Transverse colon (tissue), 4 donors: ENCODE measurements at regions not wholly inside any gene's neighbourhood (a gene's known extent, or its start where the extent isn't known, plus 50 kb on each side); places are given as distances from the start of the nearest gene placed in this dataset.

Experiments
- DNase-seq: peaks from one replicate; pipeline ENCODE4 v3.0.0-alpha.2; 2019
- H3K27ac ChIP-seq, 4 donors: fragments of 200-600 bp; sonication (generic); 2 replicates each; pipeline ENCODE4 v1.5.1; 2016 to 2018; ENCODE audit warnings: inconsistent platforms in 4 of 4
- H3K27me3 ChIP-seq: fragments of 200-600 bp; sonication (generic); 2 replicates; pipeline ENCODE4 v1.5.1; 2017; ENCODE audit warnings: inconsistent platforms
- H3K36me3 ChIP-seq, 4 donors: fragments of 200-600 bp; sonication (generic); 2 replicates each; pipeline ENCODE4 v1.5.1; 2017 to 2019; ENCODE audit warnings: inconsistent platforms in 4 of 4
- H3K4me1 ChIP-seq, 4 donors: fragments of 200-600 bp; sonication (generic); 2 replicates each; pipeline ENCODE4 v1.5.1; 2017 to 2020; ENCODE audit warnings: inconsistent platforms in 4 of 4
- H3K4me3 ChIP-seq, 4 donors: fragments of 200-600 bp; sonication (generic); 1 replicate in 1 of 4; 2 replicates in 3 of 4; pipeline versions ENCODE4 v1.5.1 to v1.6.1; 2017 to 2019; ENCODE audit warnings: inconsistent platforms in 4 of 4
- H3K9me3 ChIP-seq, 2 donors: fragments of 200-600 bp; sonication (generic); 2 replicates each; pipeline ENCODE4 v1.5.1; 2017 to 2019; ENCODE audit warnings: inconsistent platforms in 2 of 2
- EP300 ChIP-seq: sonication (generic); formaldehyde crosslinking; IDR thresholded peaks from one replicate; pipeline ENCODE4 v1.6.1; 2017; ENCODE audit warnings: antibody characterized with exemption, low read depth
- POLR2A ChIP-seq: fragments of 450-650 bp; IDR thresholded peaks from one replicate; pipeline ENCODE4 v1.6.1; 2016; ENCODE audit warnings: antibody characterized with exemption, mild to moderate bottlenecking, moderate library complexity
- POLR2AphosphoS5 ChIP-seq, 3 donors: sonication (generic); formaldehyde crosslinking; IDR thresholded peaks; one replicate each; pipeline ENCODE4 v1.6.1; 2016; ENCODE audit warnings: antibody characterized with exemption in 3 of 3
- WGBS, 2 donors: methylation state at CpG; one replicate each; pipeline ENCODE4 v1.1.5; 2018; ENCODE audit warnings: low coverage in 1 of 2; 5-methylcytosine and 5-hydroxymethylcytosine counted together
- in situ Hi-C, 4 donors: fragments of 200-750 bp; cut with MboI; loops; one replicate each; pipeline versions ENCODE4 v1.15.0 to v1.15.1; 2017; ENCODE audit warnings: low sequenced_read_pairs in 3 of 4, low pct_ligation_motif_present in 1 of 4, low pct_unique_long_range_greater_than_20kb in 1 of 4
- intact Hi-C: fragments of 100-400 bp; cut with DNase I; formaldehyde crosslinking; loops from one replicate; pipeline ENCODE4 v1.15.1; 2023; ENCODE audit warnings: low total_unique reads
- TF ChIP-seq, protein P1 (sequence below), 5 experiments: fragments of 200-600 bp in 3 of 5; fragments of 450-650 bp in 2 of 5; sonication (generic) in 3 of 5; IDR thresholded peaks; 1 replicate in 2 of 5; 2 replicates in 3 of 5; pipeline ENCODE4 v1.5.1; 2016 to 2017; ENCODE audit warnings: antibody characterized with exemption in 5 of 5, inconsistent platforms in 3 of 5, mild to moderate bottlenecking in 2 of 5, moderate library complexity in 1 of 5

DNA sequence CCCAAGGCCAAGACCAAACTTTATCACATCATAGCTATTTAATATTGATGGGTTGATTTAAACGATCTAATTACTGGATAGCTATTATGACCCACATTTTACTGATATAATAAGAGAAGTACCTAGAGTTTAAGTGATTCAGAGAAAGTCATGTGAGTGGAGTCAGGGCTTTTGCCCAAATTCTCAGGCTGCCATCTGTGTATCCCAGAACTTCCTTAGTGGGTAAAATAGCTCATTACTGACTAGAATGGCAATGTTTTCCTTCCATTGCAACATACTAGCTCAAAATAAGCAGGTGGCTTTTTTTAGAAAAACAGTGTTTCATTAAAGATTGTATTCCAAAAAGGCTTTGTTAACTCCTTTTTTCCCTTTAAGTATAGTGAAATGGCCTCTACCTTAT lies 113.9 kb upstream of the MAF start:
- no peak overlapping the region for H3K4me3 ChIP-seq
- no peak for DNase-seq
- in situ Hi-C loops: no loop called here
- TF ChIP-seq POLR2AphosphoS5 (IDR thresholded peaks at IDR 0.05): no peak
- TF ChIP-seq, protein P1, sequence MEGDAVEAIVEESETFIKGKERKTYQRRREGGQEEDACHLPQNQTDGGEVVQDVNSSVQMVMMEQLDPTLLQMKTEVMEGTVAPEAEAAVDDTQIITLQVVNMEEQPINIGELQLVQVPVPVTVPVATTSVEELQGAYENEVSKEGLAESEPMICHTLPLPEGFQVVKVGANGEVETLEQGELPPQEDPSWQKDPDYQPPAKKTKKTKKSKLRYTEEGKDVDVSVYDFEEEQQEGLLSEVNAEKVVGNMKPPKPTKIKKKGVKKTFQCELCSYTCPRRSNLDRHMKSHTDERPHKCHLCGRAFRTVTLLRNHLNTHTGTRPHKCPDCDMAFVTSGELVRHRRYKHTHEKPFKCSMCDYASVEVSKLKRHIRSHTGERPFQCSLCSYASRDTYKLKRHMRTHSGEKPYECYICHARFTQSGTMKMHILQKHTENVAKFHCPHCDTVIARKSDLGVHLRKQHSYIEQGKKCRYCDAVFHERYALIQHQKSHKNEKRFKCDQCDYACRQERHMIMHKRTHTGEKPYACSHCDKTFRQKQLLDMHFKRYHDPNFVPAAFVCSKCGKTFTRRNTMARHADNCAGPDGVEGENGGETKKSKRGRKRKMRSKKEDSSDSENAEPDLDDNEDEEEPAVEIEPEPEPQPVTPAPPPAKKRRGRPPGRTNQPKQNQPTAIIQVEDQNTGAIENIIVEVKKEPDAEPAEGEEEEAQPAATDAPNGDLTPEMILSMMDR (IDR thresholded peaks at IDR 0.05): no peak
- no peak for TF ChIP-seq EP300
- TF ChIP-seq POLR2A: no peak
- no peaks in the 10 kb centered on the region for H3K9me3 ChIP-seq
- intact Hi-C loops: no loop called here
- H3K36me3 ChIP-seq: no peaks in the 10 kb centered on the region
- 84 to 93% methylated on average over 1 of the region's 1 CpG for WGBS, 2 donors
- no peak overlapping the region for H3K27ac ChIP-seq
- no peaks in the 10 kb centered on the region for H3K27me3 ChIP-seq
- H3K4me1 ChIP-seq: peaks cover 0 to 21% (median 2%) of the 10 kb centered on the region in 4 donors

DNA sequence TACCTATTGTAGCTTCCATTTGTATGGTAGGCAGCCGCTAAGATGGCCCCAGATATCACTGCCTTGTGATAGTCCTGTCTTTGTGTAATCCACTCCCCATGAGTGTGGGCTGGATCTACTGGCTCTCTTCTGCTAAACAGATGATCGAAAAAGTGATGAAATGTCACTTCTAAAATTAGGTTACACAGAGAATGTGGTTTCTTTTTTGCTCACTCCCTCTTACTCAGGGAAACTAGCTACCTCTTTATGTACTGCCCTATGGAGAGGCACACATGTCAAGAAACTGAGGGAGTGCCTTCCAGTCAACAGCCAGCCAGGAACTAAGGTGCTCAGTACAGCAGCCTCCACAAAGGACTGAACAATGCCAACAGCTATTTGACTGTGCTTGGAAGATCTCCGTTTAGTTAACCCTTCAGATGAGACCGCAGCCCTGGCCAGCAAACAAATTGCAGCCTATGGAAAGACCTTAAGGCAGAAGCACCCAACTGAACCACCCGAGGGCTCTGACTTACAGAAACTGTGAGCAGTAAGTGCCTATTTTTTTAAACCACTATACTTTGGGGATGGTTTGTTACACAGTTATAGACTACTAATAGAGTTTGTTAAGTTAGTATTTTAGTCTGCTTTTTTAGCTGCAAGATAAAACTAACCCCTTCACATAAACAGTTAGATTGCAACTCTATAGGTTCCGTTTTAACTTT lies 113.2 kb upstream of the MAF start:
- Histone ChIP-seq H3K4me1 (peaks cover 0 to 21% (median 2%) of the 10 kb centered on the region in 4 donors), H3K9me3 (no peaks in the 10 kb centered on the region), H3K36me3 (no peaks in the 10 kb centered on the region), H3K27ac (no peak overlapping the region), H3K4me3 (no peak overlapping the region), H3K27me3 (no peaks in the 10 kb centered on the region)
- in situ Hi-C loops (no loop called here), intact Hi-C loops (no loop called here)
- TF ChIP-seq EP300: no peak
- TF ChIP-seq POLR2A: no peak
- TF ChIP-seq, protein P1 (IDR thresholded peaks at IDR 0.05): no peak
- no peak for TF ChIP-seq POLR2AphosphoS5 (IDR thresholded peaks at IDR 0.05)
- no peak for DNase-seq
- 78 to 94% methylated on average over 3 to 6 of the region's 6 CpGs for WGBS, 2 donors

DNA sequence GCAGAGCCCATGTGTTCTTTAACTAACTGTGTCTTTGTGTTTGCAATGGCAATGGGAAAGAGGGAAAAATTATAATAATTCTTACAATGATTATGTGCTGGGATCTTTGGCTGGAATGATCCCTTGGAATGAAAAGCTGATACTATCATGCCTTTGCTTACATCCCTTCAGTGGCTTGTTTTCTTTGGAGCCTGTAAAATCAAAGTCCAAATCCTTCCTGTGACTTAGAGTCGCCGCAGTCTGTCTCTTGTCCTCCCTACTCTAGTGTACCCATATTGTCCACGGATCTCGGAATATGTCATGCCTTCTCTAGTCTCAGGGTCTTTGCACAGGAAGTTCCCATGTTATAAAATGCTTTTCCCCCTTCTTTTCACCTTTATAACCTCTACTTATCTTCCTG lies 111.7 kb upstream of the MAF start:
- in situ Hi-C loops: no loop called here
- TF ChIP-seq, protein P1 (IDR thresholded peaks at IDR 0.05): no peak
- TF ChIP-seq POLR2AphosphoS5 (IDR thresholded peaks at IDR 0.05) (no peak), EP300 (no peak), POLR2A (no peak)
- Histone ChIP-seq H3K9me3 (no peaks in the 10 kb centered on the region), H3K4me3 (no peak overlapping the region), H3K27ac (no peak overlapping the region), H3K36me3 (no peaks in the 10 kb centered on the region), H3K27me3 (no peaks in the 10 kb centered on the region), H3K4me1 (peaks cover 0 to 14% (median 2%) of the 10 kb centered on the region in 4 donors)
- peak; percentile 10 for DNase-seq
- WGBS, 2 donors: 70 to 82% methylated on average over 3 to 4 of the region's 4 CpGs
- intact Hi-C loops: no loop called here

DNA sequence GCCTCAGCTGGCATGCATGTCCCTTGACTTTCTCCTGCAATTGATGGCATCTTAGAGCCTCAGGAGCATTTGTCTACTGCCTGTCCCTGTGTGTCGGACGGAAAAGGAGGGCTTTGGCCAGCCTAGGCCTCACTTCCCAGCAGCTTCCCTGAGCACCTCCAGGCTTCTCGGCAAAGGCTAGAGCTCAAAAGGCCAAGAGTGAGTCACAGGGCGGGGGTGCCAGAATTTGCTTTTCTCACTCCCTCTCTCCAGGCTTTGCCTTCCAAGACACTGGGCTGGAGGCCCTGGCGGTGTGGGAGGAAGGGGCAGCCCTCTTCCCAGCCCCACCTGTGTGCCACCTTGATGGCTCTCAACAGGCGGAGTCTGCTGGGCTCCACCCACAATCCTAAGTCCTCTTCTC lies 107.3 kb upstream of the MAF start:
- Histone ChIP-seq H3K36me3 (no peaks in the 10 kb centered on the region), H3K4me3 (no peak overlapping the region), H3K9me3 (no peaks in the 10 kb centered on the region), H3K4me1 (peaks cover 0 to 7% (median 2%) of the 10 kb centered on the region in 4 donors), H3K27me3 (no peaks in the 10 kb centered on the region), H3K27ac (no peak overlapping the region)
- 63% methylated on average over 6 of the region's 6 CpGs; no CpG with 5 or more reads in 1 of the 2 donors for WGBS, 2 donors
- in situ Hi-C loops (no loop called here), intact Hi-C loops (no loop called here)
- peak; percentile 46 for DNase-seq
- TF ChIP-seq POLR2AphosphoS5 (IDR thresholded peaks at IDR 0.05) (no peak), POLR2A (no peak)

DNA sequence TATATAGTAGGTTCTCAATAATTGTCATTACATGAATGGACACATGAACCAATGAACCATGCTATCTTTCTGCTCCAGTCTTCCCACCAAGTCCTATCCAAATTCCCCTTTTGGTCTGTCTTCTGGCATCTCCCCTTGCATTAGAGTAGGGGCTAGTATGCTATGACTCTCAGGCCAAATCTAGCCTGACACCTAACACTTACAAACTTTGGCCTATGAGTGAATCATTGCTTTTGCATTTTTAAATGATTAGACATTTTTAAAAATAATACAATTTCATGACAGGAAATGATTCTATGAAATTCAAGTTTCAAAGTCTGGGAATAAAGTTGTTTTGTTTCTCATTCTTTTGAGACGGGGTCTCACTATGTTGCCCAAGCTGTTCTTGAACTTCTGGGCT lies 102.5 kb upstream of the MAF start:
- H3K27ac ChIP-seq: no peak overlapping the region
- H3K27me3 ChIP-seq: no peaks in the 10 kb centered on the region
- TF ChIP-seq EP300 (no peak), POLR2A (no peak), POLR2AphosphoS5 (IDR thresholded peaks at IDR 0.05) (no peak)
- TF ChIP-seq, protein P1 (IDR thresholded peaks at IDR 0.05): no peak
- 81 to 100% methylated on average over 1 of the region's 1 CpG for WGBS, 2 donors
- in situ Hi-C loops: no loop called here
- H3K36me3 ChIP-seq: no peaks in the 10 kb centered on the region
- intact Hi-C loops: no loop called here
- no peak overlapping the region for H3K4me3 ChIP-seq
- H3K4me1 ChIP-seq: no peaks in the 10 kb centered on the region
- H3K9me3 ChIP-seq: no peaks in the 10 kb centered on the region
- DNase-seq: no peak
